ENCODE measurements at regions not wholly inside any gene's neighbourhood (a gene's known extent, or its start where the extent isn't known, plus 50 kb on each side); places are given as distances from the start of the nearest gene placed in this dataset.

DNA sequence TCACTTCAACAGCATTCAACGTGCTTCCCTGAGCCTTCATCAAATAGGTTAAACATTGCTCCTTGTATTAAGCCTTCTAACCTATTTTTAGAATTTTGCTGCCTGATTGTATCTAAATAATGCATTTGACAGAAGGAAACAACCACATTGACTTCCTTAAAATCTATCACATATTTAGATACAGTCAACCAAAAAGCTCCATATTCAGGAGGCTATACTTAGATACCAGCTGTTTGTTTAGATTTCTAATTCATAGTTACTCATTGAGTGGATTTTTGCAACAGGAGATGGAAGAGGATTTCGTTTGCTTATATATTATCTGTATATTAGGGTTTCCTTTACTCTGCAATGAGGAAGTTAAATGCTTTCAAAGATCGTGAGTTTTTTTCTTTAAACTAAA, 241.1 kb upstream of the PPP1R2C start:
- no peak for DNase-seq

DNA sequence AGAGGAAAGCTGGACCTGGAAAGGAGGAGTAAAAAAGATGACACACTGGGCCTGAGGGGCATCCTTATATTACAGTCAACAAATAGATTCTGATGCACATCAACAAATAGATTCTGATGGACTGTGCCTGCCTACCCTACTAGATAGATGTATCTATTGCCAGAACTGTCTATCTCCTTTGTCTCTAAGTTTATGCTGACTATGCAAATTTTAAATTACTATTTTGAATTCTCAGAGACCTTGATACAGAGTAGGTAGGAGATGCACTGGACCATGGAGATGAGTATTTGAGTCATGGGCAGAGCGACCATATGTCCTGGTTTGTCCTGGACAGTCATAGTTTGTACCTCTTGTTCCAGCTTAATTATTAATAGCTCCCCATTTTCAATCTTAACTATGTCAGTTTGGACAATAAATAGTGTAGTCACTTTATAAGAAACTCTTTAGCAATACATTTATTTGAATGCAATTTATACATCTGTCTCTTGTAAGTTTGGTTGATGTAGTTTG, 247.9 kb upstream of the PPP1R2C start:
- no peak for DNase-seq

DNA sequence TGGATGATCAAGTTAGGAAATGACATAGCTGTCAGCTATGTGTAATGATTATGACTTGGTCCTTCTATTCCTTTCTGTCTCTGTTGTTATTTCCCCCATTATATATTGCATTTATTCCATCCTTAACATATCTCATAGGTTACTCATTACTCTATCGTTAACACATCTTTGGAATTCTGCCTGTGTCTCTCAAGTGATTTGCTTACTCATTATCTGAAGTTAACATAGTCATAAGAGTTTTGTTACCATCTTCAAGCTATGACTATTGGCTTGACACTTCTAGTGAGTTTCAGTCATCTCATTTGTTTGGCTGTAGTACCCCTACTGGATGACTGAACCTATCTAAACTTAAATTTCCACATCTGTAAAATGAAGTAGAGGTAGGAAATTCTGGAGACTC, 286.1 kb upstream of the PPP1R2C start:
- DNase-seq: no peak

DNA sequence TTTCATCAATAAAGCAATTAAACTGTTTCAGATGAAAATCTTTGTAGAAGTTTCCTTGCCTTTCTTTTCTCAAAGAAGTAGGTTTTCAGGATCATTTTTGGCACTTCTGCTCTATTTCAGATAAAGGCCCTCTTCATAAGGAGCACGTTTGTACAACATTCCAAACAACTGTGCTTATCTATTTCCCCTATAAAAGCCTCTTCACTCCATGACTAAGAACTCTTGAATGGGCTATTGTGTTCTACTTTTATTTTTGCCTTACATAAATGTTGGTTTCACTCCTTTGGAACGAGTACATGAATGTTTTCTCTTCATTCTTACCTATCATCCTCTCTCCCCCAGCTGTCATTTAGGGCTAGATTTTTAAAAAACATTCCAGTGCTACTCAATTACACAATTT, 288.0 kb upstream of the PPP1R2C start:
- no peak for DNase-seq

DNA sequence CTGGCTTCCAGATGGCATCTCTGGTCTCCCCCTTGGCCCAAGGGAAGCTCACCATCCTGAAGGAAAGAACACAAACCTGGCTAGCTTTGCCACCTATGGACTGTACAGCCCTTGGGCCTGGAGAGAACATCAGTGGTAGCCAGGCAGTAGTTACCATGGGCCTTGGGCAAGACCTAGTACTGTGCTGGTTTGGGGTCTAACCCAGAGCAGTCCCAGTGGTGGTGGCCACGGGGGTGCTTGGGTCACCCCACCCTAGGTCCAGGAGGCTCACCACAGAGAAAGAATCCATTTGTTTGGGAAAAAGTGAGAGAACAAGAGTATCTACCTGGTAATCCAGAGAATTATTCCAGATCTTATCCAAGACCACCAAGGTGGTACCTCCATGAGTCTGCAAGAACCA, 290.7 kb upstream of the PPP1R2C start:
- DNase-seq: no peak

DNA sequence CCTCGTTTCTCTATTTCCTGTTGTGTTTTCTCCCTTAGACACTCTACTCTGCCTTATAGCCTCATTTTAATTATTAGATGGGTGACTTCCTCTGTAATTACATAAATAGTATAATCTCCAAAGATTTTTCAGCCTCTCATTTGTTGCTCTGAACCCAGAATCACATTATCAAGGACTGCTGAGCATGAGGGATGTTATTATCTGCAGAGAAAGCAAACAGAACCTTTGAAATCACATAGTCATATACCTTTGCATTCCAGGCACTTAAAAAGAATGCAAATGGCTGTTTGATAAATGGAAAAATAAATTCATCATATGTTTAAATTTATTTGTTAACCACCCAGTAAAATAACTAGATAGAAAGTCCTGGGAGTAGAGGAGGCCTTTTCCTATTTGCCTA, 305.1 kb upstream of the PPP1R2C start:
- DNase-seq: no peak

DNA sequence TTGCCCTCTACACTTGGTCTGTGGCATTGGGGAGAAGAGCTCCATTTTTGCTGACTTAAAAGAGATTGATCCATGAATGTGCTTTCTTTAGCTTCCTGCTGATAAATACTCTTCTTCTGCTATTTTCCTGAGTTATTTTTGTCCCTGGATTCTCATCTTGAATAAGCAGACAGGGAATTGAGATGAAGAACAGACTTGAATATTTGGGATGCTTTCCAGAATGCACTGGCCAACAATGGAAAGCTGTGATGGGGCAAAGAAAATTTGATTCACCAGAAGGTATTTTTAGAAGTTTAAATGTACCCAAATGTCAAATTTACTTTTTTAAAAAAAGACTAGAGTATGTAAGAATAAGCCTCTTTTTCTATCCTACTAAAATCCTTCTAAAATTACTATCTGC, 309.9 kb upstream of the PPP1R2C start:
- no peak for DNase-seq

DNA sequence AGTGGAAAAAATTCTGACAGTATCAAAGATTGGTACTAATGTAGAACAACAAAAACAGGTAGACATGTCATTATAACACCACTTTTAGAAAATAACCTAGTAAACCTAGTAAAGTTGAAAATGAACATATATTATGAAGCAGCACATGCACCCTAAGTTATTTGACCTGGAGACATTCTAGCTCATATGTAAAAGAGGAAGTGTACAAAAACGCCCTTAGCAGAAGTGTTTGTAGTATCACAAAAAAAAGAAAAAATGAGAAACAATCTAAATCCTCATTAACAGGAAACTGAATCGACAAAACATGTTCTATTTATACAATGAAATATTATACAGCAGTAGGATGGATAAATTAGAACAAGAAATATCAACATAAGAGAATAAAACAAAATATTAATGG, 318.9 kb upstream of the PPP1R2C start:
- no peak for DNase-seq

DNA sequence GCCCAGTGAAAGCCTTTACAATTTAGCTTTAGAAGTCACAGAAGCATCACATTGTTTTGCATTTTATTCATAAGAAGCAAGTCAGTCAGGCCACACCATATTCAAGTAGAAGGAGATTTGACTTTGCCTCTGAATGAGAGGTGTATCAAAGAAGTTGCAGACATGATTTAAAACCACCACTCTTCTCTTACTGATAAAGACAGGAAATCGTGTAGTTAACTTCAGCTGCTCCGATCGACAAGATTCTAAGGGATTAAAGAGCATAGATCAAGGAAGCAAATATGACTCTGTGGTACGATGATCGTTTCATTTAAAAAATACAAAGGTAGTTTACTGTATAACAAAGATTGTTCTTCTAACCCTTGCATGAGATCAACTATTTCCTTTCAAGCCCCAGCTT, 328.0 kb upstream of the PPP1R2C start:
- DNase-seq: no peak

DNA sequence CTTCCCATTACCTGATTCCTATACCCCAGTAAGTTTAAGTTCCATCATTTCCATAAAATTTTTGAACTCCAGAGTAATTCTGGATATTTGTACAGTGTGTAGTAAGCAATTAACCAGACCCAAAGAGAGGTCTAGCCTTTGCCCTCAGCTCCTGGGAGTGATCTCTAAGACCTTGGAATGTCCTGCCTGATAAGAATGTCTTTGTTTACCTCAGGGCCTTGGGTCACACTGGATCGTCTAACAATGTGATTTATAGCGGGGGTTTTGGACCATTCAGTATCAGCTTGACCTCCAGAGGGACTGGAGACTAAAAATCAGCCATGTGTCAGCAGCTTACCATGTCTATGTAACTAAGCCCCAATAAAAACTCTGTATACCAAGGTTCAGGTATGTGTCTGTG, 330.9 kb upstream of the PPP1R2C start:
- DNase-seq: no peak

DNA sequence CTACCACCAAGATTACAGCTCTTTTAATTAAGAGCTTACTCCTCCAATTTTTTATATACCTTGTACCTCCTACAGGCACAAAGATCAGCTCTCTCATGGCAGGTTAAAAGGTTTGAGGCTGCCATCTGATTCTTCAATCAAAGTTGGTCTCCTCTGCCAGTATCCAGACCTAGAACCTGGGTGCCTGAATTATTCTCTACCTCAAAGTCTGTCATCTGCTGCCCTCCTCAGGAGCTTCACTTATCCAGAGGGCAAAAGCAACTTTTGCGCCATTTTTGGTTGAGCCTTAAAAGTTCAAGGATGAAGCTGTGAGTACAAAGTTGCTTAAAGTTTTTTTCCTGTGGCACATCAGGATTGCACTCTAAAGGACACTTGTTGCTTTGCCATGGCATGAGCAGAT, 343.7 kb upstream of the PPP1R2C start:
- DNase-seq: no peak

DNA sequence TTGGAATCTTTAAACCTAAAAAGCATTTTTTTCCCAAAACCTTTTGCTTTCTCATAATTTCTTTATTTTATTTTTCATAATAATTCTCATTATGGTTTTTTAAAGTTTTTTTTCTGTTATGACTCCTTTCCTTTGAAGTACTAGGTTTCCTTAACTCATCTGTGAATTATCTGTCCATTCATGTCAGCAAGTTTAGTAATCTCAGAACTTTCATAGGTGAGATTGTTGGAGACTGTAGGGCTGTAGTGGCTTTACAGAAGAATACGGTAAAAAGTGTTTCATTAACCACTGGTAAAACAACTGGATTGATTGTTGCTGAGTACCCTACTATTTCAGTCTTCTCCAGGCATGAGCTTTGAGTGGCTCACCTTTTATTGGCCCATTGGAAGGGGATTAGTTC, 361.7 kb upstream of the PPP1R2C start:
- no peak for DNase-seq

DNA sequence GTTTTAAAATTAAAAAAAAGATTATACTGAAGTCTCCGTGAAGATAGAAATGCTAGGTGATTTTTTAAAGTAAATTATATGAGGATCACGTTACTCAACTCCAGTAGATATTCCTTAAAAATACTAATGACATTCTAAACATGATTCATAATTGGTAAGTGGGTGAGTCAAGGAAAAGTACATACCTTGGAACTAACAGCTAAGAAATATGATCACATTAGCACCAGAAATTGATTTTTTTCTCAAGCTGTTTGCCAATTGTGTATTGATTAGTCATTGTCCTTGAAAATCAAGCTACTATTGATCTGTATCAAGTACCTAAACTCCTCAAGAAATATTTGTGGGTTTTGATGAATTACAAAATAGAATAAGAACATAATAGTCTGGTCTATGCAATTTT, 362.6 kb upstream of the PPP1R2C start:
- DNase-seq: no peak

DNA sequence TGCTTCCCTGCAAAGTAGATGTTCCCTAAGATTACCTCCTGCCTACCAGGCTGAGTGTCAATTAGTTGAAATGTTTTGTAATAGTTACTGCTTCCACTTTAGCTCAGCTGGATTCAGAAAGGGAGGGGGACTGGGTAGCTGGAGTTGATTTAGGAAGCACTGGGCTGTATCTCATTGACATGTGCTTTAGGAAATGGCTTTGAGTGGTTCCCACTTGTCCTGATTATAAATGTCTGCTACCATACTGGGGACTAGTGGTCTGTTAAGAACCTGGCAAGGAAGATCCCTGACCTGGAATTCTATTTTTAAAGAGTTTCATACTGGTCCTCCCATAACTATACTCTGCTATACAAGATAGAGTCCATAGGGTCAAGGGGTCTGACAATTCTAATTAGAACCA, 363.9 kb upstream of the PPP1R2C start:
- peak; percentile 32 for DNase-seq

DNA sequence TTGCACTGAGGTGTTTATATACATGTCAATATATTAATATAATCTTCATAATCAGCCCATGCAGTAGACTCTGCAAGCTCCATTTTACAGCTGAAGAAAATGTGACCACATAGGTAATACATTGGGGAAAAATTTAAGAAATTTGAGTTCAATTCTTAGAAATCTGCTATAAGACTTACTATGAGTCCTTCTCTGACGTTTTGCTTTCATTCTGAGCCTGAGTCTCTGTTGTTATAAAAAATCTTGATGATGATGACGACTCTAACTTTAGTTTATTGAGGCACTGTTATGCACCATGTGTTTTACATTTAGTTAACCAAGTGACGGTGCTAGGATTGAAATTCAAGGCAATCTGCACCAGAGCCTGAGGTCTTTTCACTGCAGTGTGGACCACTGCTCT, 370.3 kb upstream of the PPP1R2C start:
- no peak for DNase-seq

DNA sequence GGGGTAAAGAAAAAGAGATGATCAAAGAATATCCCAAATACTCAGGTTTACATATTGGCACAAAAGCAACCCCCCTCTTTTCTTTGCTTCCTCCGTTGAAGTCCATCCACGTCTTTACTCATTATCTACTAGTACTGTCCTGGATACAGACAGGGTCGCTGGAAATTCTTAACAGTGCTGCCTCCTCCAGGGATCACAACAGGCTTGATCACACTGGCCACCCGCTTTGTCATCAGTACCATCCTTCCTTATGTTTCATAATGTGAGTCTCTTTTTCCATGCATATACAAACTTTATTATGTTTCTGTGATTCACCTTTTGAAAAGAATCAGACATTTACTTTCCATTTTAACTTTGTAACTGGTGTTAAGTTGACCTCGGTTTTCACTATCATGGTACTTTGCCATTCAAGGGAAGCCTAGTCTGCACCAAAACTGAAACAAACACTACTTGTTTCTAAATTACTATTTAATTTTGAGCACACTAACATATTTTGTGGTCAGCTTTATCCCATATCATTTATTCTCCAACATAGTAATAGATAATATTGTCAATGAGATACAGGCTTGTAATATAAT, 387.5 kb upstream of the PPP1R2C start:
- DNase-seq: no peak

DNA sequence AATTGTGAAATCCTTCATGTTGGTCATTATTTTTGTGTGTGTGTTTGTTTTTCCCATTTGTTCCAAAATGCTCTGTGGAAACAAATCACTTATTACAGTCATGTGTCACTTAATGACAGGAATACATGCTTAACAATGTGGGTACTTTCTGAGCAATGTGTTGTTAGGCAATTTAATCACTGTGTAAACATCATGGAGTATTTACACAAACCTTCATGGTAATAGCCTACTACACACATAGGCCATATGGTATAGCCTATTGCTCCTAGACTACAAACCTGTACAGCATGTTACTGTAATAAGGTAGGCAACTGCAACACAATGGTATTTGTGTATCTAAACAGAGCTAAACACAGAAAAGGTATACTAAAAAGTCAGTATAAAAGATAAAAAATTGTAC, 388.9 kb upstream of the PPP1R2C start:
- DNase-seq: no peak

DNA sequence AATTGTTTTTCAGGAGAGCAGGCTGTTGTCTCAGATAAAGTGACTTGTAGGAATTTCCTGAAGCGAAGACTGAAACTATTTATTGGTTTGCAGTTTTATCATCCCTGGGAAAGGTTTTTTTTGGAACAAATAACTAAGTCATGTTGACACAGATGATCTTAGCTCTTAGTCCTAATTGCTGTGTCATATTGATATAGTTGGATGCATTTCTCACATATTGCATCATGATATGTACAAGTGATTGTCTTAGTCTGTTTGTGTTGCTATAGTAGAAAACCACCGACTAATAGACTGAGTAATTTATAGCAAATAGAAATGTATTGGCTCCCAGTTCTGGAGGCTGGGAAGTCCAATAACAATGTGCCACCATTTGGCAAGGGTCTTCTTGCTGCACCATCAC, 397.5 kb upstream of the PPP1R2C start:
- no peak for DNase-seq

DNA sequence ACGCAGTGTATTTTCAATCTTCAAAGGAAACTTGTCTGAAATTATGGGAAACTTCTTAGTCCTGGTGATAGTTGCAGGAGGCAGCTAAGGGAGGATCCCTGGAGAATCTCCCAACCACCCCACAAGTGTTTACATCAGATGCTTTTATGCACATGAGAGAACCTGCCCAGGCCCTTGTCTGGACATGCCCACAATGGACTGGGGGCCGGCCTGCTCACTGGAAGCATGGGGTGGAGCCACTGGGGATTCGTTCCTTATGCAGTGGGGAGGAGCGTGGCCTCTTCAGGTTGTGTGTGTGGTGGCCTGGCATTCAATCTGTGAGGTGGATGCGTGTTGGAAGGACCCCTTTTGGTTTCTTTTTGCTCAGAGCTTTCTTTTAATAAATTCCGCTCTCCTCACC, 398.7 kb upstream of the PPP1R2C start:
- no peak for DNase-seq

DNA sequence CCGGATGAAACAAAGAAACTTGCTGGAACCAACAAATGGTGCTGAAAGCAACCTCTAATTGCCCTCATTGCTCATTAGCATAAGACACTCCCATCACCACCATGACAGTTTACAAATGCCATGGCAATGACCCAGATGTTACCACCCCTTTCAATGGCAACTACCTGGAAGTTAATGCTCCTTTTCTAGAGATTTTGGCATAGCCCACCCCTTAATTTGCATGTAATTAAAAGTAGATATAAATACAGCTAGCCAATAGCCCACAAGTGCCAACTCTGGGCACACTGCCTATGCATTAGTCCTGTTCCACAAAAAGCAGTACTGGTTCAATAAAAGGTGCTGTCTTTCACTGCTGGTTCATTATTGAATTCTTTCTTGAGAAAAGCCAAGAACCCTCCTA, 410.3 kb upstream of the PPP1R2C start:
- DNase-seq: no peak

DNA sequence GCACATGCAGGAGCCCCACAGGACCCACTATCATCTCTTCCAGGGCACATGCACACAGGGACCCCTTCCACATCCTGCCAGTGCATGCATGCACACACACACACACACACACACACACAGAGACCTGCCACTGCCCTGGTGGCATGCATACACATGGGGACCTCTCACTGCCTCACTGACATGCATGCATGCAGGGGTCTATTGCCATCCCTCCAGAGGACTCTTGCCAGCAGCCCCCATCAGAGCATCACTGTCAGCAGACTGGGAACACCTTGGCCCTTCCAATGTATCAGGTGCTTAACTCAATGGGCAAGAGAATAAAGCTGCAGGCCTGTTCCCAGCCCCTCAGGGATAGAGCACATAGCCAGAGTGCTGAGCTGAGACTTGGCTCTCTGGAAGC, 433.6 kb upstream of the PPP1R2C start:
- no peak for DNase-seq

DNA sequence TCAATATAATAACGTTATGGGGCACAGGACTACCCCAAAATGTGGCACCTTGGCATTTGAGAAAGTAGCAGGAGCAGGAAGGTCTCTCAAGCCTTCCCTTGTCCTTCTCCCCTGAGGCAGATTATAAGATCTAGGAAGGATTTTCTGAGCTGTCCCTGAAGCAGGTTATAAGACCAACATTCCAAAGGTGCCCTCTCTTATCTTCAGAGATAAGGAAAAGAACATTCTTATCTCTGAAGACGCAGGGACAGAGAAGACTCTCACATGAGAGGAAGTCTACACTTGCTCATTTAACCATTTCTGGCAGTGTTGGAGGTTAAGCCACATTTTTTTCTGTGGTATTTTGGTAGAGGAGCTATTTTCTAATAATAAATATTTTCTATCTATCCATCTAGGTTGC, 437.9 kb upstream of the MAOA start:
- no peak for DNase-seq

DNA sequence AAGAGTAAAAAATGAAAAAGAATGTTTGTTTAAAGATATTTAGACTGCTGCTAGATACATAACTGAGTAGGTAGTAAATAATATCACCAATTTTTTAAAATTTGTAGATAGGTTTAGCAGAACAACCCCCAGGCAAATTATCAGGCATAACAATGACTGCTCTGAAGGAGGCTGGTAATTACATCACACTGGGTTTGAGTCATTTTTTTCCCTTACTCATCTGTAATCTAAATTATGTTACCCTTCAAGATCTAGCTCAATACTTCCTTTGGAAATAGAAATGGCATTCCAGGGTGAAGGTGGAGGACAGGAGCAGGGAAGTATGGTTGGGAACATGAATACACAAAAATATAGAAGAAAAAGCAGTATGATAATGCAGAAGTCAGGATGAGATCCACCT, 431.6 kb upstream of the MAOA start:
- DNase-seq: no peak

DNA sequence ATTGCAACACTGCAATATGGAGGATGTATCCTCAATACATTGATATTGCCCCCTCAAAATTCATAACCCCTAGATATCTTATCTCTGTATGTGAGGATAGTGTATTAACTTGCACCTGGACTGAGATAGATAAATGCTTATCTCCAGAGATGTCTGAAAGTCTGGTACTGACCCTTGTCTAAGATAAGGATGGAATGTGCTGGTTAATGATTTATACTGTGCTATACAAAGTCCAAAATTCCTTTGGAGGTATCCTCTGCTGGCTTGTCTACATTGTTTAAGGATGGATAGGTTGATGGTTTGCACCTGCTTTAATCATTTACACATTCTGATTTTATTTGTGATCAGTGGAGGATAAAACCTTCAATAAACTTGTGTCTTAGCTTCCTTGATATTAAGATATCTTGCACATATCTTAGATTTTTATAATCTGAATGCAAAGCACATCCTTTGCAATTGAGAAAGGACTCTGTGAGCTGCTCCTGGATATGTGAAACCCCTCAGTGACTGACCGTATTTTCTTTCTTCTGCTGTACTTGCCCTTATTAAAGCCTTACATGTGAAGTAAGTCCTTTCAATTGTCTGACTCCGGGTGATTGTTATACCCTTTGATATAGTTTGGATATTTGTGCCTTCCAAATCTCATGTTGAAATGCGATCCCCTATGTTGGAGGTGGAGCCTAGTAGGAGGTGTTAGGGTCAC, 430.3 kb upstream of the MAOA start:
- DNase-seq: no peak

DNA sequence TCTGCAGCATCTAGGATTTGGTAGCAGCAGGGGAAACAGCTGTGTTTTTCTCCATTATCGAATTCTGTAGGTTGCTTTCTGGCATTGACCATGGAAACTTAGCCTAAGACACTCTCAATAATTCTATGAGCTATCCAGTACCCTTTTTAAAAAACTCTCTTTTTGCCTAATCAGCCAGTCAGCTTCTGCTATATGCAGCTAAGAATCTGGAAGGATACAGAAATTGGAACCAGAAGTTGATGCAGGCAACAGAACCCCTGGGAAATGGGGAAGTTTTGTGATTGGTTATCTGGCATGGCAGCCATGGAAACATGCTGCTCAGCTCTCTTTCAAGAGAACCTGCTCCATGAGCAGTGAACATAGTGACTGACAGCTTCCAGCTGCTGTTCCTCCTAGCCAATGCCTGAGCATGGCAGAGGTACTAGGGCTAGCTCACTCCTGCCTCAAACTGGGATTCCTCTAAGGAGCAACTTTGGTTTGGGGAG, 417.6 kb upstream of the MAOA start:
- no peak for DNase-seq
